Breast epithelium (tissue), 3 donors: ENCODE measurements at regions not wholly inside any gene's neighbourhood (a gene's known extent, or its start where the extent isn't known, plus 50 kb on each side); places are given as distances from the start of the nearest gene placed in this dataset.

Source experiments
- POLR2A ChIP-seq: fragments of 450-650 bp; IDR thresholded peaks from one replicate; pipeline ENCODE4 v1.6.1; 2016; ENCODE audit warnings: antibody characterized with exemption, mild to moderate bottlenecking, moderate library complexity
- POLR2AphosphoS5 ChIP-seq, 3 donors: sonication (generic); formaldehyde crosslinking; IDR thresholded peaks; one replicate each; pipeline ENCODE4 v1.6.1; 2017; ENCODE audit warnings: antibody characterized with exemption in 3 of 3
- TF ChIP-seq, protein P1 (sequence below), 3 donors: fragments of 450-650 bp; IDR thresholded peaks; one replicate each; pipeline ENCODE4 v1.5.1; 2016 to 2017; ENCODE audit warnings: antibody characterized with exemption in 3 of 3, mild to moderate bottlenecking in 3 of 3, moderate library complexity in 3 of 3

DNA sequence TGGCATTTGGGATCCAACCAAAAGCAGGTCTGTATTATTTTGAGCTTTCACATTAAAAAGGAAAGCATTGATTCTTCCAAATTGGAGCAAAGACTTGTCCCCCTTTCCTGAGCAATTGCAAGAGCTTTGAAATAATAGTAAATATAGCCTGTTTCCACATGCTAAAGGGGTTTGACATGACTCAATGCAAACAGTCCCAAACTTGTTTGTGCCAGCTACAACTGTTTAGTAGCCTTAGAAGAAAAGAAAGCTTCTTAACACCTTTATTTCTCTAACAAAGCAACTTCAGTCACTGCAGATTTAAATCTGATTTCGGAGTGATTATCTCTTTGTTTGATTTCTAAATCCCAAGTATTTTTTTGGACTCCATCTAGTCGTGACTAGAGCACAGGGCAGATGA is 180.2 kb downstream of the SEMA6D start:
- TF ChIP-seq, protein P1, sequence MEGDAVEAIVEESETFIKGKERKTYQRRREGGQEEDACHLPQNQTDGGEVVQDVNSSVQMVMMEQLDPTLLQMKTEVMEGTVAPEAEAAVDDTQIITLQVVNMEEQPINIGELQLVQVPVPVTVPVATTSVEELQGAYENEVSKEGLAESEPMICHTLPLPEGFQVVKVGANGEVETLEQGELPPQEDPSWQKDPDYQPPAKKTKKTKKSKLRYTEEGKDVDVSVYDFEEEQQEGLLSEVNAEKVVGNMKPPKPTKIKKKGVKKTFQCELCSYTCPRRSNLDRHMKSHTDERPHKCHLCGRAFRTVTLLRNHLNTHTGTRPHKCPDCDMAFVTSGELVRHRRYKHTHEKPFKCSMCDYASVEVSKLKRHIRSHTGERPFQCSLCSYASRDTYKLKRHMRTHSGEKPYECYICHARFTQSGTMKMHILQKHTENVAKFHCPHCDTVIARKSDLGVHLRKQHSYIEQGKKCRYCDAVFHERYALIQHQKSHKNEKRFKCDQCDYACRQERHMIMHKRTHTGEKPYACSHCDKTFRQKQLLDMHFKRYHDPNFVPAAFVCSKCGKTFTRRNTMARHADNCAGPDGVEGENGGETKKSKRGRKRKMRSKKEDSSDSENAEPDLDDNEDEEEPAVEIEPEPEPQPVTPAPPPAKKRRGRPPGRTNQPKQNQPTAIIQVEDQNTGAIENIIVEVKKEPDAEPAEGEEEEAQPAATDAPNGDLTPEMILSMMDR (IDR thresholded peaks at IDR 0.05) = no peak
- TF ChIP-seq POLR2A = no peak
- TF ChIP-seq POLR2AphosphoS5 (IDR thresholded peaks at IDR 0.05) = no peak
